SK-N-SH treated with all-trans-retinoic acid at 6 μM for 48 hours (cell line): ENCODE measurements at regions not wholly inside any gene's neighbourhood (a gene's known extent, or its start where the extent isn't known, plus 50 kb on each side); places are given as distances from the start of the nearest gene placed in this dataset.

ENCODE experiments used
- ATAC-seq: fragments of 200-7000 bp; cut with Tn5 transposase; 3 replicates; pipeline ENCODE4 v1.9.1; 2020; ENCODE audit warnings: mild to moderate bottlenecking, moderate library complexity
- ARNTL ChIP-seq: fragments of 450-650 bp; formaldehyde crosslinking; IDR thresholded peaks from 2 replicates; pipeline ENCODE4 v1.5.0; 2020; ENCODE audit warnings: low read depth, mild to moderate bottlenecking, moderate library complexity, borderline replicate concordance
- BACH2 ChIP-seq: fragments of 250-450 bp; sonication (Bioruptor Pico); IDR thresholded peaks from 2 replicates; pipeline ENCODE4 v1.9.0; 2021; ENCODE audit warnings: mild to moderate bottlenecking, borderline replicate concordance
- CREB5 ChIP-seq: fragments of 250-450 bp; sonication (Bioruptor Pico); IDR thresholded peaks from 2 replicates; pipeline ENCODE4 v1.5.1; 2020; ENCODE audit warnings: low read depth, mild to moderate bottlenecking, moderate library complexity
- CSDC2 ChIP-seq: fragments of 250-450 bp; sonication (Bioruptor Pico); IDR thresholded peaks from 2 replicates; pipeline ENCODE4 v1.5.0; 2020; ENCODE audit warnings: mild to moderate bottlenecking, moderate library complexity
- ISL1 ChIP-seq: fragments of 250-450 bp; sonication (Bioruptor Pico); IDR thresholded peaks from 2 replicates; pipeline ENCODE4 v2.1.2; 2022; ENCODE audit warnings: mild to moderate bottlenecking, moderate library complexity
- OSR1 ChIP-seq: fragments of 250-450 bp; sonication (Bioruptor Pico); IDR thresholded peaks from 2 replicates; pipeline ENCODE4 v1.8.0; 2022; ENCODE audit warnings: moderate library complexity, mild to moderate bottlenecking, inconsistent platforms
- PPARA ChIP-seq: fragments of 250-450 bp; sonication (Bioruptor Pico); IDR thresholded peaks from 2 replicates; pipeline ENCODE4 v1.5.0; 2020; ENCODE audit warnings: mild to moderate bottlenecking, borderline replicate concordance
- RARB ChIP-seq: fragments of 250-450 bp; sonication (Bioruptor Pico); IDR thresholded peaks from 2 replicates; pipeline ENCODE4 v1.8.0; 2021; ENCODE audit warnings: mild to moderate bottlenecking, moderate library complexity
- SNAI2 ChIP-seq: fragments of 250-450 bp; sonication (Bioruptor Pico); IDR thresholded peaks from 2 replicates; pipeline ENCODE4 v1.5.0; 2020; ENCODE audit warnings: mild to moderate bottlenecking, moderate library complexity
- TCF4 ChIP-seq: fragments of 250-450 bp; sonication (Bioruptor Pico); IDR thresholded peaks from 2 replicates; pipeline ENCODE4 v1.8.0; 2021; ENCODE audit warnings: mild to moderate bottlenecking, moderate library complexity, borderline replicate concordance
- TOX ChIP-seq: fragments of 250-450 bp; sonication (Bioruptor Pico); IDR thresholded peaks from 2 replicates; pipeline ENCODE4 v1.8.0; 2021; ENCODE audit warnings: mild to moderate bottlenecking, moderate library complexity, borderline replicate concordance
- ZC3H10 ChIP-seq: fragments of 250-450 bp; sonication (Bioruptor Pico); IDR thresholded peaks from 2 replicates; pipeline ENCODE4 v1.5.1; 2021; ENCODE audit warnings: mild to moderate bottlenecking, moderate library complexity
- ZFP30 ChIP-seq: fragments of 450-650 bp; formaldehyde crosslinking; IDR thresholded peaks from 2 replicates; pipeline ENCODE4 v1.5.0; 2022; ENCODE audit warnings: mild to moderate bottlenecking, moderate library complexity
- ZNF565 ChIP-seq: fragments of 450-650 bp; formaldehyde crosslinking; conservative IDR thresholded peaks from 2 replicates; pipeline ENCODE4 v1.5.0; 2020; ENCODE audit warnings: low read depth, mild to moderate bottlenecking, moderate library complexity
- ZNF70 ChIP-seq: fragments of 450-650 bp; formaldehyde crosslinking; IDR thresholded peaks from 2 replicates; pipeline ENCODE4 v1.5.0; 2020; ENCODE audit warnings: mild to moderate bottlenecking, moderate library complexity
- ZNF8 ChIP-seq: fragments of 450-650 bp; formaldehyde crosslinking; IDR thresholded peaks from 2 replicates; pipeline ENCODE4 v1.5.0; 2020; ENCODE audit warnings: mild to moderate bottlenecking, moderate library complexity
- TF ChIP-seq, protein P1 (sequence below): fragments of 250-450 bp; sonication (Bioruptor Pico); IDR thresholded peaks from 2 replicates; pipeline ENCODE4 v1.8.0; 2021; ENCODE audit warnings: low read depth, mild to moderate bottlenecking, moderate library complexity, borderline replicate concordance
- TF ChIP-seq, protein P2 (sequence below): fragments of 250-450 bp; sonication (Bioruptor Pico); IDR thresholded peaks from 2 replicates; pipeline ENCODE4 v1.5.0; 2020; ENCODE audit warnings: mild to moderate bottlenecking, moderate library complexity
- TF ChIP-seq, protein P3 (sequence below): fragments of 250-450 bp; sonication (Bioruptor Pico); IDR thresholded peaks from 2 replicates; pipeline ENCODE4 v1.8.0; 2020; ENCODE audit warnings: mild to moderate bottlenecking, moderate library complexity, borderline replicate concordance

DNA sequence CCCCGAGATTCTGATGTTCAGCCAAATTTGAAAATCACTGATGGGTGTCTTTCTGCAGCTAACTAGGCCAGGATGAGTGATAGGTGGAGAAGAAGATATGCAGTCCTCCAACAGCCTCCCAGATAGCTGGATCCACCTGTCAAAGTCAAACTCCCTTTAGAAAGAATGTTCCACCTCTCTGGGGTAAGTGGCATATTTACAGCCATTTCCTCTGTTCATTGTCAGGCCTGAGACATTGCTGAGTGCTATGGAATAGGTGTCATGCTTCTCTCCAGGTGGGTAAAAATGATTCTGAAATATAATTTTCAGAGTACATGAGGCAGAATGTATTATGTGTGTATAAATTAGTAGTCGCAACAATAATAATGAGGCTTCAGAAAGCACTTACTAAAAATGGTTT is 316.8 kb downstream of the TTLL7 start:
- ATAC-seq, result no peak
- TF ChIP-seq CSDC2 (CRISPR knock-in tag) (no peak), OSR1 (CRISPR knock-in tag) (no peak), ZNF70 (CRISPR knock-in tag) (no peak), ARNTL (no peak)
- TF ChIP-seq, protein P1, sequence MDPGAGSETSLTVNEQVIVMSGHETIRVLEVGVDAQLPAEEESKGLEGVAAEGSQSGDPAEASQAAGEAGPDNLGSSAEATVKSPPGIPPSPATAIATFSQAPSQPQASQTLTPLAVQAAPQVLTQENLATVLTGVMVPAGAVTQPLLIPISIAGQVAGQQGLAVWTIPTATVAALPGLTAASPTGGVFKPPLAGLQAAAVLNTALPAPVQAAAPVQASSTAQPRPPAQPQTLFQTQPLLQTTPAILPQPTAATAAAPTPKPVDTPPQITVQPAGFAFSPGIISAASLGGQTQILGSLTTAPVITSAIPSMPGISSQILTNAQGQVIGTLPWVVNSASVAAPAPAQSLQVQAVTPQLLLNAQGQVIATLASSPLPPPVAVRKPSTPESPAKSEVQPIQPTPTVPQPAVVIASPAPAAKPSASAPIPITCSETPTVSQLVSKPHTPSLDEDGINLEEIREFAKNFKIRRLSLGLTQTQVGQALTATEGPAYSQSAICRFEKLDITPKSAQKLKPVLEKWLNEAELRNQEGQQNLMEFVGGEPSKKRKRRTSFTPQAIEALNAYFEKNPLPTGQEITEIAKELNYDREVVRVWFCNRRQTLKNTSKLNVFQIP (CRISPR knock-in tag), result no peak

- ATAC-seq, result no peak
- TF ChIP-seq TOX, result no peak
Observed at GRCh38 chr1:83676106-83676505, 322.8 kb downstream of the TTLL7 start.

DNA sequence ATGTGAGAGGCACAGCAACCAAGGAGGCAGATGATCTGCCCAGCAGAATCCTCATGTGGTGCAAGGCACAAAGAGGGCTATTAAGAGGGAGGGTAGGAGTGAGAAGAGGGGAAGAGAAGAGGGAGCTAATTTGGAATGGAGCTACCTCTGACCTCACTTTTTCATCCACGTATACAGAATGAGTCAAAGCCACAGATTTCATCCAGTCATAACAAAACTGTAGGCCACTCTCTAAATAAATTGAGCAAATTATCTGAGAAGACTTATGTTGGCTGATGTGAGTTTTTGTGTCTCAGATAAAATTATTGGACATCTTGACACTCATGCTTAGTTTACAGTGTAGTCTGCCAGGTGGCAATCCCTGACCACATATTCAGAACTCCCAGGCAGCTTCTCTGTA is 325.6 kb downstream of the TTLL7 start:
- TF ChIP-seq, protein P2, sequence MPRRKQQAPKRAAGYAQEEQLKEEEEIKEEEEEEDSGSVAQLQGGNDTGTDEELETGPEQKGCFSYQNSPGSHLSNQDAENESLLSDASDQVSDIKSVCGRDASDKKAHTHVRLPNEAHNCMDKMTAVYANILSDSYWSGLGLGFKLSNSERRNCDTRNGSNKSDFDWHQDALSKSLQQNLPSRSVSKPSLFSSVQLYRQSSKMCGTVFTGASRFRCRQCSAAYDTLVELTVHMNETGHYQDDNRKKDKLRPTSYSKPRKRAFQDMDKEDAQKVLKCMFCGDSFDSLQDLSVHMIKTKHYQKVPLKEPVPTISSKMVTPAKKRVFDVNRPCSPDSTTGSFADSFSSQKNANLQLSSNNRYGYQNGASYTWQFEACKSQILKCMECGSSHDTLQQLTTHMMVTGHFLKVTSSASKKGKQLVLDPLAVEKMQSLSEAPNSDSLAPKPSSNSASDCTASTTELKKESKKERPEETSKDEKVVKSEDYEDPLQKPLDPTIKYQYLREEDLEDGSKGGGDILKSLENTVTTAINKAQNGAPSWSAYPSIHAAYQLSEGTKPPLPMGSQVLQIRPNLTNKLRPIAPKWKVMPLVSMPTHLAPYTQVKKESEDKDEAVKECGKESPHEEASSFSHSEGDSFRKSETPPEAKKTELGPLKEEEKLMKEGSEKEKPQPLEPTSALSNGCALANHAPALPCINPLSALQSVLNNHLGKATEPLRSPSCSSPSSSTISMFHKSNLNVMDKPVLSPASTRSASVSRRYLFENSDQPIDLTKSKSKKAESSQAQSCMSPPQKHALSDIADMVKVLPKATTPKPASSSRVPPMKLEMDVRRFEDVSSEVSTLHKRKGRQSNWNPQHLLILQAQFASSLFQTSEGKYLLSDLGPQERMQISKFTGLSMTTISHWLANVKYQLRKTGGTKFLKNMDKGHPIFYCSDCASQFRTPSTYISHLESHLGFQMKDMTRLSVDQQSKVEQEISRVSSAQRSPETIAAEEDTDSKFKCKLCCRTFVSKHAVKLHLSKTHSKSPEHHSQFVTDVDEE (CRISPR knock-in tag), result no peak
- TF ChIP-seq ZC3H10 (no peak), CSDC2 (CRISPR knock-in tag) (no peak), ZFP30 (CRISPR knock-in tag) (no peak), TCF4 (no peak), ISL1 (CRISPR knock-in tag) (no peak), ZNF70 (CRISPR knock-in tag) (no peak), PPARA (CRISPR knock-in tag) (no peak), OSR1 (CRISPR knock-in tag) (no peak), CREB5 (CRISPR knock-in tag) (no peak), ARNTL (no peak), ZNF8 (CRISPR knock-in tag) (no peak), SNAI2 (no peak), ZNF565 (no peak), RARB (CRISPR knock-in tag) (no peak)
- TF ChIP-seq, protein P3, sequence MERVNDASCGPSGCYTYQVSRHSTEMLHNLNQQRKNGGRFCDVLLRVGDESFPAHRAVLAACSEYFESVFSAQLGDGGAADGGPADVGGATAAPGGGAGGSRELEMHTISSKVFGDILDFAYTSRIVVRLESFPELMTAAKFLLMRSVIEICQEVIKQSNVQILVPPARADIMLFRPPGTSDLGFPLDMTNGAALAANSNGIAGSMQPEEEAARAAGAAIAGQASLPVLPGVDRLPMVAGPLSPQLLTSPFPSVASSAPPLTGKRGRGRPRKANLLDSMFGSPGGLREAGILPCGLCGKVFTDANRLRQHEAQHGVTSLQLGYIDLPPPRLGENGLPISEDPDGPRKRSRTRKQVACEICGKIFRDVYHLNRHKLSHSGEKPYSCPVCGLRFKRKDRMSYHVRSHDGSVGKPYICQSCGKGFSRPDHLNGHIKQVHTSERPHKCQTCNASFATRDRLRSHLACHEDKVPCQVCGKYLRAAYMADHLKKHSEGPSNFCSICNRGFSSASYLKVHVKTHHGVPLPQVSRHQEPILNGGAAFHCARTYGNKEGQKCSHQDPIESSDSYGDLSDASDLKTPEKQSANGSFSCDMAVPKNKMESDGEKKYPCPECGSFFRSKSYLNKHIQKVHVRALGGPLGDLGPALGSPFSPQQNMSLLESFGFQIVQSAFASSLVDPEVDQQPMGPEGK, result no peak
- no peak for ATAC-seq

GRCh38 chr1:83671586-83671985 is 327.3 kb downstream of the TTLL7 start:
- ATAC-seq, result no peak
- TF ChIP-seq ZC3H10, result no peak
- TF ChIP-seq, protein P2 (CRISPR knock-in tag), result no peak
- no peak for TF ChIP-seq ZNF565
- TF ChIP-seq CSDC2 (CRISPR knock-in tag), result no peak
- TF ChIP-seq TCF4, result no peak
- TF ChIP-seq BACH2, result no peak
